GM19351 (cell line): ENCODE measurements at regions not wholly inside any gene's neighbourhood (a gene's known extent, or its start where the extent isn't known, plus 50 kb on each side); places are given as distances from the start of the nearest gene placed in this dataset.
"Not testable (repeated sequence)": the region's sequence is repeated elsewhere in the genome, so short reads cannot be mapped to it uniquely, and the experiment has no call there.

Source experiments
- ATAC-seq: cut with Tn5 transposase; IDR thresholded peaks from one replicate; pipeline ENCODE4 v1.9.1; 2021; ENCODE audit warnings: mild to moderate bottlenecking, moderate library complexity; ENCODE audit not compliant: unreplicated experiment

DNA sequence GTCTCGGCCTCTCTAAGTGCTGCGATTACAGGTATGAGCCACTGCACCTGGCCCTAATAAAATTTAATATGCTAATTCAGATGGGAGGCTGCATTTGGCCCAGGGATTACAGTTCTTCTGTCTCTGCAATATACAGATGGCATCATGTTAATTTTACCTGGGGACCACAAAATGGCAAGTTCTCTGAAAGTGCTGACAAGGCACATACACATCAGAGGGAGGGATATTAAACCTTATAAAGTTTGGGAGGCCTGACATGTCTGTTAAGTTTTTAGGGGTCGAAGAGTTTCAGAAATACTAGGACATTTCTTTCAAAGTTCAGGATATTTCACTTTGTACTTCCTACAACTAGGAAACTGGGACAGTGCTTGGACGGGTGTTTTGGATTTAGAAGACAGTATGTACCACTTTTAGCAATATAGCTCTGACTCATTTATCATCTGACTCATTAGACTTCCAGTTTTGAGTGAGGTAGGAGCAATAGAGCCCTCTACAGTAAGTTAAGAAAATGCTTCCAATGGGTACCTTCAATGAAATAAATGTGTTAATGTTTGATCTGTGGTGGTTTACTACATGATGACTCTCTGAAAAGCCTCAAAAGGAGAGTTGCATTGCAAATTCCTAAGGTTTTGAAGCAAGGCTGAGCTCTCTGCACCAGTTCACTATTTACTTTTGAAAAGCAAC lies 981.0 kb upstream of the HS3ST1 start:
- no peak for ATAC-seq

- ATAC-seq: no peak
These were observed 979.7 kb upstream of the HS3ST1 start for GRCh38 chr4:12408364-12408763.

- no peak for ATAC-seq
These were observed 974.5 kb upstream of the HS3ST1 start for GRCh38 chr4:12403175-12403574.

GRCh38 chr4:12399781-12400180 lies 971.1 kb upstream of the HS3ST1 start:
- ATAC-seq: no peak

- no peak for ATAC-seq
These were observed 965.1 kb upstream of the HS3ST1 start for GRCh38 chr4:12393631-12394262.

DNA sequence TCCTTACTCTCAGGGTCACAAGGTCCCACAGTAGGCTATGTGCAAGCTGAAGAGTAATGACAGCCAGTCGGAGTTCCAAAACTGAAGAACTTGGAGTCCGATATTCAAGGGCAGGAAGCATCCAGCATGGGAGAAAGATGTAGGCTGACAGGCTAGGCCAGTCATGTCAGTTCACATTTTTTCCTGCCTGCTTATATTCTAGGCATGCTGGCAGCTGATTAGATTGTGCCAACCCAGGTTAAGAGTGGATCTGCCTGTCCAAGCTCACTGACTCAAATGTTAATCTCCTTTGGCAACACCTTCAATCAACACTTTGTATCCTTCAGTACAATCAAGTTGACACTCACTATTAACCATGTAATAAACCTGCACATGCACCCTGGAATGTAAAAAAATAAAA lies 960.9 kb upstream of the HS3ST1 start:
- ATAC-seq: no peak

- ATAC-seq: no peak
These were observed 953.9 kb upstream of the HS3ST1 start for GRCh38 chr4:12382567-12382966.

- ATAC-seq: no peak
These were observed 950.5 kb upstream of the HS3ST1 start for GRCh38 chr4:12379191-12379590.

DNA sequence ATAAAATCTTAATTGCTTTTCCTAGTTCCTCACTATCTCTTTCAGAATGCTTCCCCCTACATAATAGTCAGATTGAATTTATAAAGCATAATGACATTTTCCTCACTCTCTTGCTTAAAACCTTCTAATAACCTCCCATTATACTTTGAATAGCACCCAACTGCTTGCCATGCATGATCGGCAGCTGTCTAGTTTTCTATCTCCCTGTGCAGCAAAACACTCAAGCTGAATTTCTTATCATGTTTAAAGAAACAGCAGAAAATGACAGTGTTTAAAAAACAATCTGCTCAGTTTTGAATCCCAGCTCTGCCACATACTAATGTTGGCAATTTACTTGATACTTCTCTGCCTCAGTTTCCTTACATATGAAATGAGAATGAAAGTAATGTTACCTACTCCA lies 947.1 kb upstream of the HS3ST1 start:
- no peak for ATAC-seq

GRCh38 chr4:12365869-12366268 lies 937.2 kb upstream of the HS3ST1 start:
- ATAC-seq: not testable (repeated sequence)

DNA sequence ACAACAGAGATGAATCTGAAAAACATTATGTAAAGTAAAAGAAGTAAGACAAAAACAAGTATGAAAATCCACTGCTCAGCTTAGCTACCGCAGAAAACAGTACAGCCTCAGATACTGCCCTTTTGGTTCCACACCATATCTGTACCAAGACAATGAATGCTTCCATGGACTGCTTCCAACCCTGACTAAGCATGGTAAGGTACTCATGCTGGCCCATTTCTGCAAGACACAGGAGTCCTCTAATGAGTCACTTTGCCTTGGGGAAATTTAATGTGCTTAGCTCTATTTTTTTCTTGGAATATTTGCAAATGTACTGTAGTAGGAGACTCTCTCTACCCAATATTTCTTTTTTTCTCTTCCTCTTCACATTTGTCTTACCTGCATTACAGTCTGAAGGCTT lies 931.7 kb upstream of the HS3ST1 start:
- no peak for ATAC-seq

DNA sequence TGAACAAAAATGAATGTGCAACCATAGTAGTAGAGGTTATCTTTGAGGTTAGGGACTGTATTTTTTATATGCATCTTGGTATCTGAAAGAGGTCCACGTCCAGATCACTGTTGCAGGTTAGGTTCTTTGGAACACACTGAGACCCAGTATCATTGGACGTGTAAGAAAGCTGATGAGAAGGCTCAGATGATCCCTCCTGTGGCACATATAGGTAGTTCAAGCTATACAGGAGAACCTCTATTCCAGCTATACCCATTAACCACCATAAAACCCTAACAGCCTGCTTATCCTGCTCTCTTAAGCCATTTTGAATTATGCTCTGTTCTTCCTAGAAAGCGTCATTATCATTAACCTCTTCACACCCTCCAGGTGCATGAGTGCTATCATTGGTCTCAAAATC lies 930.7 kb upstream of the HS3ST1 start:
- ATAC-seq: no peak

DNA sequence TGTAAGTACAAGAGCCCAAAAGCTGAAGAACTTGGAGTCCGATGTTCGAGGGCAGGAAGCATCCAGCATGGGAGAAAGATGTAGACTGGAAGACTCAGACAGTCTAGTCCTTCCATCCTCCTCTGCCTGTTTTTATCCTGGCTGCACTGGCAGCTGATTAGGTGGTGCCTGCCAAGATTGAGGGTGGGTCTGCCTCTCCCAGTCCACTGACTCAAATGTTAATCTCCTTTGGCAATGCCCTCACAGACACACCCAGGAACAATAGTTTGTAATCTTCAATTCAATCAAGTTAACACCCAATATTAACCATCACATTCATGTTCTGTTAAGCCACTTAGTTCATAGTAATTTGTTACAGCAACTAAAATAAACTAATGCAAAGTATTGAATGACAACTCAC lies 904.4 kb upstream of the HS3ST1 start:
- not testable (repeated sequence) for ATAC-seq

- no peak for ATAC-seq
These were observed 896.3 kb upstream of the HS3ST1 start for GRCh38 chr4:12324965-12325364.

- no peak for ATAC-seq
These were observed 891.1 kb upstream of the HS3ST1 start for GRCh38 chr4:12319765-12320164.

- ATAC-seq: no peak
These were observed 876.2 kb upstream of the HS3ST1 start for GRCh38 chr4:12304905-12305304.

DNA sequence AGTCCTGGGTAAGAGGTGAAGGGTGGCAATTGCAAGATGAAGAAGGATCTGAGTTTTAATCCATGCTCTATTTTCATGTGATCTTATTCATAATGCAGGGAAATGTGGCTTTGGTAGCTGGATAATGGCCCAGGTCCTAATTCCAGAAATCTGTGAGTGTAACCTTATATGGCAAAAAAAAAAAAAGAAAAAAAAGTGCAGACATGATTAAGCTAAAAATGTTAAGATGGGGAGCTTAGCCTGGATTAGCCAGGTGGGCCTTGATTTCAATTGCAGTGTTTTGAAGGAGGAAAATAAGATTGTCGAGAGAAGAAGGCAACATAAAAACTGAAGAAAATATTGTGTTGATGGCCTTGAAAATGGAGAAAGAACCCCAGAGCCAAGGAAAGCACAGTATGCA lies 867.7 kb upstream of the HS3ST1 start:
- no peak for ATAC-seq

GRCh38 chr4:12293906-12294525 lies 865.3 kb upstream of the HS3ST1 start:
- no peak for ATAC-seq

DNA sequence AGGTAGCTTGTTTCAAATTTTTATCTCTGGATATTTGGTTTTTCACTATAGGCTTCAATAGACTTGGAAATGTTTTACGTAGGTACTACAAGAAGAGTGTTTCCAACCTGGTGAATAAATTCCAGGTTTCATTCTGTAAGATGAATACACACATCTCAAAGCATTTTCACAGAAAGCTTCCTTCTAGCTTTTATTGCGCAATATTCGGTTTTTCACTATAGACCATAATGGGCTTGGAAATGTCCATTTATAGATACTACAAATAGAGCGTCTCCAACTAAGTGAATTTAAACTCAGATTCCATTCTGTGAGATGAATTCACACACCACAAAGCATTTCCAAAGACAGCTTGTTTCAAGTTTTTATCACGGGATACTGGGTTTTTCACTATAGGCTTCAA lies 857.7 kb upstream of the HS3ST1 start:
- no peak for ATAC-seq

- ATAC-seq: no peak
These were observed 841.9 kb upstream of the HS3ST1 start for GRCh38 chr4:12270546-12270945.

DNA sequence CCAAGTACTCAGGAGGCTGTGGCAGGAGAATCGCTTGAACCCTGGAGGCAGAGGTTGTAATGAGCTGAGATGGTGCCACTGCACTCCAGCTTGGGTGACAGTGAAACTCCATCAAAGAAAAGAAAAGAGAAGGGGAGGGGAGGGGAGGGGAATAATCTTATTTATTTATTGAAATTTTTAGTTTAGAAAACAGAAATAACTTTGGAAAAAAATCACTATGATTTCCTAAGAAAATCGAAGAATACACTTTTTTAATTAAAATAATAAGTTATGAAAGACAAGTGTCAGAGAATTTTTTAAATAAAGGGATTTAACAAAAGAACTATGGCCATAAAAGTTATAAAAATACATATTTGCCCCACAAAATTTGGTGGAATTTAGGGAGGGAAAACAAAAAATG lies 836.9 kb upstream of the HS3ST1 start:
- no peak for ATAC-seq

GRCh38 chr4:12260453-12260852 lies 831.8 kb upstream of the HS3ST1 start:
- no peak for ATAC-seq
